Breast epithelium (tissue), 4 donors: ENCODE measurements at regions not wholly inside any gene's neighbourhood (a gene's known extent, or its start where the extent isn't known, plus 50 kb on each side); places are given as distances from the start of the nearest gene placed in this dataset.

ENCODE experiments used
- DNase-seq, 2 donors: peaks; one replicate each; pipeline ENCODE4 v3.0.0-alpha.2; 2019; ENCODE audit warnings: low spot score in 2 of 2
- H3K27ac ChIP-seq, 2 donors: fragments of 200-600 bp; sonication (generic) in 1 of 2; one replicate each; pipeline ENCODE4 v1.5.1; 2016 to 2019; ENCODE audit warnings: mild to moderate bottlenecking in 1 of 2
- H3K27me3 ChIP-seq, 2 donors: fragments of 200-600 bp; sonication (generic) in 1 of 2; one replicate each; pipeline versions ENCODE4 v1.5.1 to v1.6.0; 2017 to 2019; ENCODE audit warnings: control low read depth in 1 of 2, mild to moderate bottlenecking in 1 of 2
- H3K36me3 ChIP-seq: fragments of 200-600 bp; one replicate; pipeline ENCODE4 v1.5.1; 2019
- H3K4me1 ChIP-seq, 2 donors: fragments of 200-600 bp; sonication (generic); one replicate each; pipeline ENCODE4 v1.5.1; 2016 to 2019; ENCODE audit warnings: control low read depth in 1 of 2
- H3K4me3 ChIP-seq, 3 donors: fragments of 200-600 bp; sonication (generic); 1 replicate in 2 of 3; 2 replicates in 1 of 3; pipeline ENCODE4 v1.5.1; 2016 to 2019; ENCODE audit warnings: mild to moderate bottlenecking in 3 of 3, moderate library complexity in 2 of 3
- H3K9me3 ChIP-seq, 2 donors: fragments of 200-600 bp; sonication (generic) in 1 of 2; one replicate each; pipeline ENCODE4 v1.5.1; 2016 to 2019; ENCODE audit warnings: control low read depth in 1 of 2
- CTCF ChIP-seq, 3 donors: fragments of 450-650 bp; IDR thresholded peaks; one replicate each; pipeline ENCODE4 v1.5.1; 2016 to 2017; ENCODE audit warnings: antibody characterized with exemption in 3 of 3, mild to moderate bottlenecking in 3 of 3, moderate library complexity in 3 of 3
- POLR2A ChIP-seq: fragments of 450-650 bp; IDR thresholded peaks from one replicate; pipeline ENCODE4 v1.6.1; 2016; ENCODE audit warnings: antibody characterized with exemption, mild to moderate bottlenecking, moderate library complexity
- POLR2AphosphoS5 ChIP-seq, 3 donors: sonication (generic); formaldehyde crosslinking; IDR thresholded peaks; one replicate each; pipeline ENCODE4 v1.6.1; 2017; ENCODE audit warnings: antibody characterized with exemption in 3 of 3
- intact Hi-C: fragments of 100-400 bp; cut with DNase I; formaldehyde crosslinking; loops from one replicate; pipeline ENCODE4 v1.15.1; 2023; ENCODE audit warnings: low total_unique reads

- no peak for DNase-seq
- TF ChIP-seq CTCF (IDR thresholded peaks at IDR 0.05) = no peak
- no peak for TF ChIP-seq POLR2A
- no peak for TF ChIP-seq POLR2AphosphoS5 (IDR thresholded peaks at IDR 0.05)
- H3K4me3 ChIP-seq = no peak overlapping the region
- H3K27ac ChIP-seq = no peak overlapping the region
- peaks cover 0 to 23% of the 10 kb centered on the region in 2 donors for H3K27me3 ChIP-seq
- H3K36me3 ChIP-seq = peaks cover 3% of the 10 kb centered on the region
- H3K4me1 ChIP-seq = no peaks in the 10 kb centered on the region
- intact Hi-C loops = no loop called here
- no peaks in the 10 kb centered on the region for H3K9me3 ChIP-seq
These were observed 143.3 kb upstream of the KLHL4 start for GRCh38 chrX:87374324-87374723.

DNA sequence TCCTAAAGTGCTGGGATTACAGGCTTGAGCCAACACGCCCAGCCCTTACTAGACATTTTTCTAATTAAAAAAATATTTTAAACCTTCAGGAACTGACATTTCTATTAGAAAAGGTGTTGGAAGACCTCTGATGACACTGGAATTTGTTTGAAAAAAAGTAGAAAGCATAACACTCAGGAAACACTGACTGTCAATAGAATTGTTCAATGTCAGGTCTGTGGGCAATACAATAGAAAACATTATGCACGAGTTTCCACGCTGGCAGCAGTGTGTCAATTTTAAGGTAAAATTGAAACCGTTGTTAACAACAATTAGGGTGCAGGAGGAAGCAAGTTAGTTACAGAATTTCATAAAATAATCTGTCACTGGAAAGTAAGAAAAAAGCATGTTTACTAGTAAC lies 140.7 kb upstream of the KLHL4 start:
- peaks cover 0 to 15% of the 10 kb centered on the region in 2 donors for H3K27me3 ChIP-seq
- H3K4me3 ChIP-seq = no peak overlapping the region
- intact Hi-C loops = no loop called here
- no peaks in the 10 kb centered on the region for H3K4me1 ChIP-seq
- H3K9me3 ChIP-seq = no peaks in the 10 kb centered on the region
- H3K27ac ChIP-seq = no peak overlapping the region
- no peak for DNase-seq
- peaks cover 3% of the 10 kb centered on the region for H3K36me3 ChIP-seq
- TF ChIP-seq CTCF (IDR thresholded peaks at IDR 0.05) (no peak), POLR2AphosphoS5 (IDR thresholded peaks at IDR 0.05) (no peak), POLR2A (no peak)

GRCh38 chrX:87388381-87388780 lies 129.2 kb upstream of the KLHL4 start:
- no peaks in the 10 kb centered on the region for H3K4me1 ChIP-seq
- no peak for DNase-seq
- H3K27me3 ChIP-seq = peaks cover 0 to 17% of the 10 kb centered on the region in 2 donors
- intact Hi-C loops = no loop called here
- no peaks in the 10 kb centered on the region for H3K9me3 ChIP-seq
- no peak overlapping the region for H3K4me3 ChIP-seq
- TF ChIP-seq CTCF (IDR thresholded peaks at IDR 0.05) (no peak), POLR2AphosphoS5 (IDR thresholded peaks at IDR 0.05) (no peak), POLR2A (no peak)
- H3K36me3 ChIP-seq = no peaks in the 10 kb centered on the region
- H3K27ac ChIP-seq = no peak overlapping the region

DNA sequence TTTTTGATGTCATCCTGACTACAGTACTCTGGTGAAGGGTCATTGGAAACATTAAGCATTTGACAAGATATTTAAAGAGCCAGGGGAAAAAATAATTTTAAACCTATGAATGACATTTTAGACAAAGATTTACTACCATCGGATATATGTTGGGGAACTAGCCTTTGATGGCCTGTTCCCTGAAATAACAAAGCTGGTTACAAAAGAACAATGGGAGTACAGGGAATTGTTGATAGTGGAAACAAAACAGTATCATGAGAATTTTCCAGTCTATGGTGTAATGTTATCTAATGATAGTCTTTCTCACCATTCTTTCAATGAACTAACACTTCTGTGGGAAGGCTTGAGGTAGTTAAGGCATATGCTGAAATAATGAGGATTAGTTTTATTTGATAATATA lies 125.9 kb upstream of the KLHL4 start:
- no peaks in the 10 kb centered on the region for H3K4me1 ChIP-seq
- no peak for TF ChIP-seq CTCF (IDR thresholded peaks at IDR 0.05)
- TF ChIP-seq POLR2A = no peak
- no peak for TF ChIP-seq POLR2AphosphoS5 (IDR thresholded peaks at IDR 0.05)
- H3K9me3 ChIP-seq = no peaks in the 10 kb centered on the region
- H3K27me3 ChIP-seq = peaks cover 0 to 10% of the 10 kb centered on the region in 2 donors
- H3K4me3 ChIP-seq = no peak overlapping the region
- no peaks in the 10 kb centered on the region for H3K36me3 ChIP-seq
- no peak overlapping the region for H3K27ac ChIP-seq
- intact Hi-C loops = no loop called here
- DNase-seq = no peak

DNA sequence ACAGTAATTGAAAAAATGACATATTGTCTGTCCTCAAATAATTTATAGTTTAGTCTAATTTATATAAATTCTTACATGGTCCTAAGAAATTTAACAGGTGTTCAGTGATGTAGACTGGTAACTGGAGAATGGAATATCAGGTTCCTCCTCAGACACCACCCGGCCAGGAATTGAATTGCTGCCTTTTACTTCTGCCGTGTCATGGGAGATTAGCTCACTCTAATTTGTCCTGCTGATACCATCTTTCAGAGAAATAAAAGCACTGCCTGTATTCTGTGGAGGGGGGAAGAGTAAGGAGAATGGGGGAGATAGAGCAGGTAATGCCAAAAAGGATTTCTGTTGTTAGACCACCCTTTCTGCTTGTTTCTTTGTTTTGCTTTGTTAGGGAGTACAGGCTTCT lies 125.2 kb upstream of the KLHL4 start:
- Histone ChIP-seq H3K9me3 (no peaks in the 10 kb centered on the region), H3K36me3 (no peaks in the 10 kb centered on the region), H3K4me1 (no peaks in the 10 kb centered on the region), H3K27me3 (peaks cover 0 to 10% of the 10 kb centered on the region in 2 donors), H3K27ac (no peak overlapping the region), H3K4me3 (no peak overlapping the region)
- intact Hi-C loops = no loop called here
- no peak for DNase-seq
- TF ChIP-seq CTCF (IDR thresholded peaks at IDR 0.05) (no peak), POLR2AphosphoS5 (IDR thresholded peaks at IDR 0.05) (no peak), POLR2A (no peak)
